ENCODE measurements at regions not wholly inside any gene's neighbourhood (a gene's known extent, or its start where the extent isn't known, plus 50 kb on each side); places are given as distances from the start of the nearest gene placed in this dataset.

DNA sequence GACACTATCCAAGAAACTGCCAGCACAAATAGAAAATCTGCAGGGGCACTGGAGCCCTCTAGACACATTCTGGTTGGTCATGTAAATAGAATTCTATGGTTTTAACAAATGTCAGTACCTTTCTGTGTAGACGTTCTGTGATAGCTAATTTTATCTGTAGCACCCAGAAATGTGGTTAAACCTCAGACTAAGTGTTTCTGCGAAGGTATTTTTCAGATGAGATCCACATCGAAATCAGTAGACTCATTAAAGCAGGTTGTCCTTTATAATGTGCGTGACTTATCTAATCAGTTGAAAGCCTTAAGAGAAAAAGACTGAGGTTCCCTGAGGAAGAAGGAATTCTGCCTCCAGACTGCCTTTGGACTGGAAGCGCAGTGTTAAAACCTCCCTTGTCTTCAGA, 922.9 kb downstream of the EFNB2 start:
- Mint-ChIP-seq H3K36me3 (ENCODE audit: low read depth) (no peaks in the 10 kb centered on the region), H3K27me3 (no peaks in the 10 kb centered on the region), H3K4me1 (ENCODE audit: low read depth) (no peaks in the 10 kb centered on the region), H3K4me3 (no peak overlapping the region), H3K27ac (no peak overlapping the region), H3K9me3 (no peaks in the 10 kb centered on the region)
- ATAC-seq (no peak), DNase-seq (no peak)
- POLR2A ChIA-PET, result no interaction called here
- TF ChIP-seq, protein P1, sequence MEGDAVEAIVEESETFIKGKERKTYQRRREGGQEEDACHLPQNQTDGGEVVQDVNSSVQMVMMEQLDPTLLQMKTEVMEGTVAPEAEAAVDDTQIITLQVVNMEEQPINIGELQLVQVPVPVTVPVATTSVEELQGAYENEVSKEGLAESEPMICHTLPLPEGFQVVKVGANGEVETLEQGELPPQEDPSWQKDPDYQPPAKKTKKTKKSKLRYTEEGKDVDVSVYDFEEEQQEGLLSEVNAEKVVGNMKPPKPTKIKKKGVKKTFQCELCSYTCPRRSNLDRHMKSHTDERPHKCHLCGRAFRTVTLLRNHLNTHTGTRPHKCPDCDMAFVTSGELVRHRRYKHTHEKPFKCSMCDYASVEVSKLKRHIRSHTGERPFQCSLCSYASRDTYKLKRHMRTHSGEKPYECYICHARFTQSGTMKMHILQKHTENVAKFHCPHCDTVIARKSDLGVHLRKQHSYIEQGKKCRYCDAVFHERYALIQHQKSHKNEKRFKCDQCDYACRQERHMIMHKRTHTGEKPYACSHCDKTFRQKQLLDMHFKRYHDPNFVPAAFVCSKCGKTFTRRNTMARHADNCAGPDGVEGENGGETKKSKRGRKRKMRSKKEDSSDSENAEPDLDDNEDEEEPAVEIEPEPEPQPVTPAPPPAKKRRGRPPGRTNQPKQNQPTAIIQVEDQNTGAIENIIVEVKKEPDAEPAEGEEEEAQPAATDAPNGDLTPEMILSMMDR (IDR thresholded peaks at IDR 0.05), result no peak
- CTCF ChIA-PET, result no interaction called here
- intact Hi-C loops (cut with micrococcal nuclease), result no loop called here

DNA sequence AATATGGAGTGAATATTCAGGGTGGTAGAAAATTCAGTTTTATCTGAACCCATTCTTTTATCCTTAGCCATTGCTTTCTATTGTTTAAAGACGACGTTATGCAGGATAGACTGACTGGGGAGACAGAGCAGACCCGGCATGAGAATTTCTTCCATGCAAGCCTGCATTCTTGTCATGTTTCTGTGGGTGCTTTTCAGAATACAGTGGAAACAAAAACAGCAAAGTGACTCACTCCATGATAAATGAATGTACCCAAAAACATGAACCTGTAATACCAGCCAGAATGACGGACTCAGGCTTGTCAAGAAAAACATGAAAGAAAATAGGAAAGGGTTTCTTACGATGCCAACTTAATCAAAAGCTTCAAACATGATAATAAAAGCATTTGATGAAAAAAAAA, 924.0 kb downstream of the EFNB2 start:
- Mint-ChIP-seq H3K27ac (no peak overlapping the region), H3K27me3 (no peaks in the 10 kb centered on the region), H3K9me3 (no peaks in the 10 kb centered on the region), H3K36me3 (ENCODE audit: low read depth) (no peaks in the 10 kb centered on the region), H3K4me3 (no peak overlapping the region), H3K4me1 (ENCODE audit: low read depth) (no peaks in the 10 kb centered on the region)
- intact Hi-C loops (cut with micrococcal nuclease), result no loop called here
- ATAC-seq (no peak), DNase-seq (no peak)
- ChIA-PET CTCF (no interaction called here), POLR2A (no interaction called here)
- TF ChIP-seq, protein P1 (IDR thresholded peaks at IDR 0.05), result no peak

DNA sequence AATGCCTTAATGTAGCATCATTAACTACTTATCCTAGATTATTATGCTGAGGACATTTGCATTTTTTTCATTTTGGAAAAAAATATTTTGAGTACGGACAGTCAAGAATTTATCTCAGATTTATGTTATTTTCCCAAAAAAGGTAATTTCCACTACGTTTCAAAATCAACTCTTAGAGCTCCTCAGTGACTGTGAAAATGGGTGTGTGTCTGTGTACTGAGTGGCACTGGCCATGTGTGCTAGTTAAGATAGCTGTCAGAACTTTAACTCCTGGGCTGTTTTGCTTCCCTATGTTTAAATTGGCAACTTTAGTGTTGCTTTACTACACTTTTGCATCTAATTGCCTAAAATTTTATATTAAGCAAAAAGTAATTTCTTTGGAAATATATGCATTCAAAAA, 927.4 kb downstream of the EFNB2 start:
- no peak for ATAC-seq
- ChIA-PET CTCF (no interaction called here), POLR2A (no interaction called here)
- Mint-ChIP-seq H3K27me3 (no peaks in the 10 kb centered on the region), H3K27ac (no peak overlapping the region), H3K4me3 (no peak overlapping the region), H3K36me3 (ENCODE audit: low read depth) (no peaks in the 10 kb centered on the region), H3K9me3 (no peaks in the 10 kb centered on the region), H3K4me1 (ENCODE audit: low read depth) (no peaks in the 10 kb centered on the region)
- intact Hi-C loops (cut with micrococcal nuclease), result no loop called here
- DNase-seq, result no peak
- TF ChIP-seq, protein P1 (IDR thresholded peaks at IDR 0.05), result no peak

DNA sequence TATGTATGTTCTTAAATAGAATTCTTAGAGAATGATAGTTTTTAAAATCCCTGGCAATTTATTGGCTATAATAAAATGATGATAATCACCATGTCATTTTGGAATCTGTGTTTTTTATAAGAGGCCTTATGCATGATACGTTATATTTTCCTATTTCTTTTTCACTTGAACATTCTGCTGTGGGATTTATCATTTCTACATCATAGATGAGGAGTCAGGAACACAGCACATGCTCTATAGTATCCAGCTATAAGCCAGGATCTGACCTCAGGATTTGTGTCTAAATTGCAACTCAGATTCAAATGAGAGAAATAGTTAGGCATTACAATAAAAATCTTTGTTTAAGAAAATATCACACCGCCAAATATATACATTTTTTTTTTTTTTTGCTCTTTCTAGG, 928.0 kb downstream of the EFNB2 start:
- intact Hi-C loops (cut with micrococcal nuclease), result no loop called here
- Mint-ChIP-seq H3K27me3 (no peaks in the 10 kb centered on the region), H3K36me3 (ENCODE audit: low read depth) (no peaks in the 10 kb centered on the region), H3K9me3 (no peaks in the 10 kb centered on the region), H3K4me3 (no peak overlapping the region), H3K27ac (no peak overlapping the region), H3K4me1 (ENCODE audit: low read depth) (no peaks in the 10 kb centered on the region)
- DNase-seq, result no peak
- TF ChIP-seq, protein P1 (IDR thresholded peaks at IDR 0.05), result no peak
- no peak for ATAC-seq
- ChIA-PET POLR2A (no interaction called here), CTCF (no interaction called here)

DNA sequence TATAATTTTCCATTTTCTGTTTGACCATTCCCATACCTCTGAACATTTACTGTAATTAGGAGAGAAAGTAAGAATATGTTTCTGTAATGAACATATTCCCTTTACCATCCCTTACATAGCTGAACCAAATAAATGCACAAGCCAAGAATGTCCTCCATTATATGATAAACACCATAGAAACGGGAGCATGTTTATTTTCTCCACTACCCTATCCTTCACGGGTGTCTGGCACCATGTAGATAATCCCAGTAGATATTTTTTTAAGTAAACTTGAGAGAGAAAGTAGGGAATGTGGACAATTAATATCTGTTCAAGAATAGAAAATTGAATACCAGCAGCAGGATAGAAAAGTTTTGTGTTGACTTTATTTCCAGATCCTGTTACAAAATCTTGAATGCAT, 928.4 kb downstream of the EFNB2 start:
- no peaks in the 10 kb centered on the region for H3K27me3 Mint-ChIP-seq
- CTCF ChIA-PET, result no interaction called here
- DNase-seq, result no peak
- no peak for ATAC-seq
- H3K4me1 Mint-ChIP-seq (ENCODE audit: low read depth), result no peaks in the 10 kb centered on the region
- no peaks in the 10 kb centered on the region for H3K9me3 Mint-ChIP-seq
- intact Hi-C loops (cut with micrococcal nuclease), result no loop called here
- POLR2A ChIA-PET, result no interaction called here
- no peak overlapping the region for H3K27ac Mint-ChIP-seq
- TF ChIP-seq, protein P1 (IDR thresholded peaks at IDR 0.05), result no peak
- H3K36me3 Mint-ChIP-seq (ENCODE audit: low read depth), result no peaks in the 10 kb centered on the region
- no peak overlapping the region for H3K4me3 Mint-ChIP-seq

All from activated CD8-positive, alpha-beta T cell treated with anti-CD3 and anti-CD28 coated beads for 36 hours (primary cell).